GM13977 (cell line): ENCODE measurements at regions not wholly inside any gene's neighbourhood (a gene's known extent, or its start where the extent isn't known, plus 50 kb on each side); places are given as distances from the start of the nearest gene placed in this dataset.

Experiments used
- DNase-seq: peaks from one replicate; pipeline ENCODE4 v3.0.0; 2012; ENCODE audit warnings: low spot score
- CTCF ChIP-seq: IDR thresholded peaks from 2 replicates; pipeline ENCODE4 v1.5.1; 2012; ENCODE audit warnings: mild to moderate bottlenecking, control low read depth; ENCODE audit not compliant: insufficient read depth; ENCODE audit errors: extremely low read depth, missing control alignments
- in situ Hi-C: fragments of 300-500 bp; cut with MboI; formaldehyde crosslinking; loops from one replicate; pipeline ENCODE4 v1.12.0; 2022; ENCODE audit warnings: low sequenced_read_pairs, low pct_unique_long_range_greater_than_20kb, mixed read lengths, inconsistent platforms; ENCODE audit not compliant: unreplicated experiment

- no peak for TF ChIP-seq CTCF
- no peak for DNase-seq
- in situ Hi-C loops: no loop called here
Measured at GRCh38 chr7:88700725-88701124, 58.8 kb upstream of the ZNF804B start.

- in situ Hi-C loops: no loop called here
- DNase-seq: no peak
- TF ChIP-seq CTCF: no peak
Measured at GRCh38 chr7:88694207-88694606, 65.3 kb upstream of the ZNF804B start.

GRCh38 chr7:88693131-88693530 is 66.4 kb upstream of the ZNF804B start:
- no peak for DNase-seq
- in situ Hi-C loops: no loop called here
- no peak for TF ChIP-seq CTCF

- in situ Hi-C loops: no loop called here
- no peak for DNase-seq
- no peak for TF ChIP-seq CTCF
Measured at GRCh38 chr7:88692493-88692892, 67.0 kb upstream of the ZNF804B start.

- DNase-seq: no peak
- in situ Hi-C loops: no loop called here
- TF ChIP-seq CTCF: no peak
Measured at GRCh38 chr7:88689821-88690220, 69.7 kb upstream of the ZNF804B start.

- TF ChIP-seq CTCF: no peak
- in situ Hi-C loops: no loop called here
Measured at GRCh38 chr7:88688222-88688621, 71.3 kb upstream of the ZNF804B start.

GRCh38 chr7:88686468-88687229 is 72.9 kb upstream of the ZNF804B start:
- in situ Hi-C loops: no loop called here

More at GRCh38 chr7:88688222-88688621, 71.3 kb upstream of the ZNF804B start:
- DNase-seq: no peak

More at GRCh38 chr7:88686468-88687229, 72.9 kb upstream of the ZNF804B start:
- DNase-seq: no peak
- TF ChIP-seq CTCF: no peak
